A549 (cell line): ENCODE measurements at regions not wholly inside any gene's neighbourhood (a gene's known extent, or its start where the extent isn't known, plus 50 kb on each side); places are given as distances from the start of the nearest gene placed in this dataset.

Experiments
- CEBPB ChIP-seq, 2 experiments: fragments of >200 bp in 1 of 2; sonication (Bioruptor Twin) in 1 of 2; formaldehyde crosslinking in 1 of 2; IDR thresholded peaks; 2 replicates each; pipeline ENCODE4 v1.6.1; 2012 to 2016
- ELK1 ChIP-seq: fragments of 150-350 bp; IDR thresholded peaks from 2 replicates; pipeline ENCODE4 v1.6.1; 2014; ENCODE audit warnings: low read depth, mild to moderate bottlenecking, low read length
- EP300 ChIP-seq, 2 experiments: fragments of >200 bp; sonication (Bioruptor Twin); formaldehyde crosslinking; IDR thresholded peaks; 2 replicates in 1 of 2; 3 replicates in 1 of 2; pipeline ENCODE4 v1.6.1; 2016 to 2017
- FOSL2 ChIP-seq, 2 experiments: fragments of 450-650 bp in 1 of 2; fragments of >200 bp in 1 of 2; sonication (Bioruptor Twin) in 1 of 2; formaldehyde crosslinking; IDR thresholded peaks; 2 replicates each; pipeline versions ENCODE4 v1.5.0 to v1.6.1; 2016 to 2020; ENCODE audit warnings: mild to moderate bottlenecking in 1 of 2, moderate library complexity in 1 of 2
- GATA3 ChIP-seq: IDR thresholded peaks from 2 replicates; pipeline ENCODE4 v1.6.1; 2012; ENCODE audit warnings: borderline replicate concordance
- MYC ChIP-seq: IDR thresholded peaks from 2 replicates; pipeline ENCODE4 v1.6.1; 2012; ENCODE audit warnings: mild to moderate bottlenecking, inconsistent platforms, low read length, improper control_type of control experiment, borderline replicate concordance
- NFE2L2 ChIP-seq: fragments of 150-350 bp; conservative IDR thresholded peaks from 2 replicates; pipeline ENCODE4 v1.6.1; 2014; ENCODE audit warnings: low read length
- POLR2A ChIP-seq: IDR thresholded peaks from 2 replicates; pipeline ENCODE4 v1.6.1; 2012; ENCODE audit warnings: mild to moderate bottlenecking, low read length
- RAD21 ChIP-seq, 2 experiments: fragments of >200 bp in 1 of 2; sonication (Bioruptor Twin) in 1 of 2; formaldehyde crosslinking in 1 of 2; IDR thresholded peaks in 1 of 2; conservative IDR thresholded peaks in 1 of 2; 2 replicates in 1 of 2; 3 replicates in 1 of 2; pipeline ENCODE4 v1.6.1; 2012 to 2018; ENCODE audit warnings: inconsistent platforms in 1 of 2
- RCOR1 ChIP-seq: fragments of 150-350 bp; IDR thresholded peaks from 2 replicates; pipeline ENCODE4 v1.6.1; 2014; ENCODE audit warnings: antibody characterized with exemption, low read length, low read depth
- RFX5 ChIP-seq: fragments of 450-650 bp; IDR thresholded peaks from 2 replicates; pipeline ENCODE4 v1.7.1; 2014; ENCODE audit warnings: antibody characterized with exemption, mild to moderate bottlenecking, moderate library complexity
- TP53 ChIP-seq: fragments of 250-450 bp; sonication (Bioruptor Pico); IDR thresholded peaks from 2 replicates; pipeline ENCODE4 v1.5.0; 2021; ENCODE audit warnings: mild to moderate bottlenecking, moderate library complexity
- TF ChIP-seq, protein P1 (sequence below): fragments of >200 bp; sonication (Bioruptor Twin); formaldehyde crosslinking; IDR thresholded peaks from 3 replicates; pipeline ENCODE4 v1.5.1; 2016
- TF ChIP-seq, protein P2 (sequence below): fragments of 200-600 bp; sonication (generic); IDR thresholded peaks from 2 replicates; pipeline ENCODE4 v1.6.1; 2016; ENCODE audit warnings: antibody characterized with exemption, mild to moderate bottlenecking, moderate library complexity

- no peak for TF ChIP-seq NFE2L2
- TF ChIP-seq, protein P1, sequence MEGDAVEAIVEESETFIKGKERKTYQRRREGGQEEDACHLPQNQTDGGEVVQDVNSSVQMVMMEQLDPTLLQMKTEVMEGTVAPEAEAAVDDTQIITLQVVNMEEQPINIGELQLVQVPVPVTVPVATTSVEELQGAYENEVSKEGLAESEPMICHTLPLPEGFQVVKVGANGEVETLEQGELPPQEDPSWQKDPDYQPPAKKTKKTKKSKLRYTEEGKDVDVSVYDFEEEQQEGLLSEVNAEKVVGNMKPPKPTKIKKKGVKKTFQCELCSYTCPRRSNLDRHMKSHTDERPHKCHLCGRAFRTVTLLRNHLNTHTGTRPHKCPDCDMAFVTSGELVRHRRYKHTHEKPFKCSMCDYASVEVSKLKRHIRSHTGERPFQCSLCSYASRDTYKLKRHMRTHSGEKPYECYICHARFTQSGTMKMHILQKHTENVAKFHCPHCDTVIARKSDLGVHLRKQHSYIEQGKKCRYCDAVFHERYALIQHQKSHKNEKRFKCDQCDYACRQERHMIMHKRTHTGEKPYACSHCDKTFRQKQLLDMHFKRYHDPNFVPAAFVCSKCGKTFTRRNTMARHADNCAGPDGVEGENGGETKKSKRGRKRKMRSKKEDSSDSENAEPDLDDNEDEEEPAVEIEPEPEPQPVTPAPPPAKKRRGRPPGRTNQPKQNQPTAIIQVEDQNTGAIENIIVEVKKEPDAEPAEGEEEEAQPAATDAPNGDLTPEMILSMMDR, result no peak
- no peak for TF ChIP-seq RFX5
- TF ChIP-seq POLR2A, result no peak
- no peak for TF ChIP-seq RAD21 (conservative IDR thresholded peaks at IDR 0.05 in 1 of 2, IDR thresholded peaks at IDR 0.05 in 1 of 2)
- no peak for TF ChIP-seq GATA3
- TF ChIP-seq, protein P2, sequence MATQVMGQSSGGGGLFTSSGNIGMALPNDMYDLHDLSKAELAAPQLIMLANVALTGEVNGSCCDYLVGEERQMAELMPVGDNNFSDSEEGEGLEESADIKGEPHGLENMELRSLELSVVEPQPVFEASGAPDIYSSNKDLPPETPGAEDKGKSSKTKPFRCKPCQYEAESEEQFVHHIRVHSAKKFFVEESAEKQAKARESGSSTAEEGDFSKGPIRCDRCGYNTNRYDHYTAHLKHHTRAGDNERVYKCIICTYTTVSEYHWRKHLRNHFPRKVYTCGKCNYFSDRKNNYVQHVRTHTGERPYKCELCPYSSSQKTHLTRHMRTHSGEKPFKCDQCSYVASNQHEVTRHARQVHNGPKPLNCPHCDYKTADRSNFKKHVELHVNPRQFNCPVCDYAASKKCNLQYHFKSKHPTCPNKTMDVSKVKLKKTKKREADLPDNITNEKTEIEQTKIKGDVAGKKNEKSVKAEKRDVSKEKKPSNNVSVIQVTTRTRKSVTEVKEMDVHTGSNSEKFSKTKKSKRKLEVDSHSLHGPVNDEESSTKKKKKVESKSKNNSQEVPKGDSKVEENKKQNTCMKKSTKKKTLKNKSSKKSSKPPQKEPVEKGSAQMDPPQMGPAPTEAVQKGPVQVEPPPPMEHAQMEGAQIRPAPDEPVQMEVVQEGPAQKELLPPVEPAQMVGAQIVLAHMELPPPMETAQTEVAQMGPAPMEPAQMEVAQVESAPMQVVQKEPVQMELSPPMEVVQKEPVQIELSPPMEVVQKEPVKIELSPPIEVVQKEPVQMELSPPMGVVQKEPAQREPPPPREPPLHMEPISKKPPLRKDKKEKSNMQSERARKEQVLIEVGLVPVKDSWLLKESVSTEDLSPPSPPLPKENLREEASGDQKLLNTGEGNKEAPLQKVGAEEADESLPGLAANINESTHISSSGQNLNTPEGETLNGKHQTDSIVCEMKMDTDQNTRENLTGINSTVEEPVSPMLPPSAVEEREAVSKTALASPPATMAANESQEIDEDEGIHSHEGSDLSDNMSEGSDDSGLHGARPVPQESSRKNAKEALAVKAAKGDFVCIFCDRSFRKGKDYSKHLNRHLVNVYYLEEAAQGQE, result no peak
- TF ChIP-seq RCOR1, result no peak
- no peak for TF ChIP-seq CEBPB (IDR thresholded peaks at IDR 0.05)
- TF ChIP-seq MYC, result no peak
- TF ChIP-seq FOSL2 (IDR thresholded peaks at IDR 0.05), result no peak
- TF ChIP-seq FOSL2 (CRISPR knock-in tag; IDR thresholded peaks at IDR 0.05), result no peak
- no peak for TF ChIP-seq EP300 (IDR thresholded peaks at IDR 0.05)
- TF ChIP-seq ELK1, result no peak
- TF ChIP-seq TP53 (CRISPR knock-in tag), result no peak
Measured at GRCh38 chr5:106923409-106923808, 747.3 kb downstream of the EFNA5 start.
